H1 (cell line): ENCODE measurements at regions not wholly inside any gene's neighbourhood (a gene's known extent, or its start where the extent isn't known, plus 50 kb on each side); places are given as distances from the start of the nearest gene placed in this dataset.

Experiments used
- RFX5 ChIP-seq: IDR thresholded peaks from 2 replicates; pipeline ENCODE4 v1.6.1; 2011; ENCODE audit warnings: low read depth, low read length, improper control_type of control experiment, borderline replicate concordance

DNA sequence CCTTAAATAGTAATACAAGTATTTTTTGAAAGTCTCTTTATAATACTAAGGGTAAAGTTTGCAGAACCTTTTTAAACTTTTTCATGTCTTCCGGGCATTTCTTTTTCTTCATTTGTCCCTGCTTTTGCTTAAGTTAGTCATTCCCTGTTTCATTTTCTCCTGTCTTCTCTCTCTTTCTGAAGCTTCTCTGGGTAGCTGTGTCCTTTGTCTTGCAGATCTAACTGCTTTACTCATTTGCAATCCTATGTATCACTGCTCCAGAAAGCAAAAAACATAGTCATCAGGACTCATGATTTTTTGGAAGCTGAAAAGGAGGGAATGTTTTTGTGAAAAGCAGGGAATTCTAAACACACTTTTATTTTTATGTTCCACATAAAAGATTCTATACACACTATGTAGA lies 301.7 kb downstream of the MRPS30 start (continued):
- no peak for TF ChIP-seq RFX5
